ENCODE measurements at regions not wholly inside any gene's neighbourhood (a gene's known extent, or its start where the extent isn't known, plus 50 kb on each side); places are given as distances from the start of the nearest gene placed in this dataset.

DNA sequence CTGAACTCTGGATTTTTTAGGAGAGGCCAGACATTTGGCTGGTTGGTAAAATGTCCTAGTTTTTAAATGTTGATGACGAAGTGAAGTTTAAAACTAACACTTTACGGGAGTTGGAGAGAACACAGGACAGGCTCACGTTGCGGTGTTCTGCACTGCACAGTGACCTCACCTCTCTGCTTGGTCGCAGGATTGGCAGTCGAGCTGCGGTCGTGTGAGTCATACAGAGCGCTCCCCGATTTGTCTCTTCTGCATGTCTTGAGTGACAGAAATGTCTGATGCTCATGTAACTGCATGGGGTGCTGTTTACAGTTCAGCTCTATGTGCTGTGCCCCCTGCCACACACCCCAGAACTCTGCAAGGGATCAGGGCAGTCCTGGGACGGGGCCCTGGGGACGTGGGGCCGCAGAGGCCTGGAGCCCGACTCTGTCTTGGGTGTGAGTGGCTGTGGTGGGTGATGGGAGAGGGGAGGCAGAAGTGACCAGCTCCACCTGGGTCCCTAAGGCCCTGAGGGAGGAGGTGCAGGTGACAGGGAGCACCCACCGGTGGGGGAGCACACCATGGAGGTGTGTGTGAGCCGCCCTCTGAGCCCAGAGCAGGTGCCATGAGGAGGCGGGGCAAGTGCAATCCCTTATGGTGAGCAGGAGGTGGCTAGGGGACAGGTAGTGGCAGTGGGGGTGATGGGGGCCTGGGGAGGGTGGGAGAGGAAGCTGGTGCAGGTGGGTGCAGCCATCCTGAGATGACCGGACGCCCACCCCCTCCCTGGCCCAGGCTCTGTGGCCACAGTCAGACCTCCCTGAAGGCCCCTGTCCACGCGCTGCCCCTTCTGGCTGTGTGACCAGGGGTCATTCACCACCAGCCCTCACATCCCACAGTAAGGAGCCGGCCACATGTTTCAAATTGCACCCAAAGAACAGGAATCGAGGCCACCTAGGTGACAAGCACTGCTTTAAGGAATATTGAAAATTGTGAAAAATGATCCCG is 77.9 kb upstream of the ADRA2C start:
- no peak for DNase-seq (ENCODE audit: low read depth, low spot score)

DNA sequence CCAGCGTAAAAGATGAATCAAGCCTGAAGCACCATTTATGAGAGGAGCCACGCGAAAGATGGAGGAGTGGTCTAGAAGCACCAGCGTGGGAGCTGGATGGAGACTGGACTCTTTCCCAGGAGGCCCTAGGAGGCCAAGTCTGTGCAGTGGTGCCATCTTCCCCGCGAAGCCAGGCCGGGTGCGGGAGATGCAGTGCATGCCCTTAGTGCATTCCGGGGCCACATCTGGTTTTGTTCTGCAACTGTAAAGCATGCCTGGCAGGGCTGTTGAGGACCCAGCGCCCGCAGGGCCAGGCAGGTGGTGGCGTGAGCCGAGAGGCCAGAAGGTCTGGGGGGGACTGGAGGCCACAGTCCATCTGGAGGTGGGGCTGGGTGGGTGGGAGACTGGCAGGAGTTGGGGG is 78.6 kb upstream of the ADRA2C start:
- no peak for DNase-seq (ENCODE audit: low read depth, low spot score)
- H3K4me3 ChIP-seq (ENCODE audit: low read length) = no peak overlapping the region

More for the DNA sequence above, 77.9 kb upstream of the ADRA2C start:
- no peak overlapping the region for H3K4me3 ChIP-seq (ENCODE audit: low read length)

DNA sequence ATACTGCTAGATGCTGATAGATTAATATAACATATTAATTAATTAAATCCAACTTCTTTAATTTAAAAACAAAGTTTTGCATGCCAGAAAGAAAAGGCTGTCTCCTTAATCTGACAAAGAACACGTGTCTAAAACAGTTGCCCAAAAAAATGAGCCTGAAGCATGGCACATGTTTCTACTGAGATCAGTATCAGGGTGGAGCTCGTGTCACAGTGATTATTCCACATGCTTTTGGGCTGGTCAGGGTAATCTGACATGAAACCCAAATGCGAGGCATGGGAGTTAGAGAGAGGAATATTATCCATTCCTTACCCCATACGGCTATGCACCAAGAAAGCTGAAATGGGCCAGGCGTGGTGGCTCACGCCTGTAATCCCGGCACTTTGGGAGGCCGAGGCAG is 79.4 kb upstream of the ADRA2C start:
- no peak for DNase-seq (ENCODE audit: low read depth, low spot score)
- no peak overlapping the region for H3K4me3 ChIP-seq (ENCODE audit: low read length)

DNA sequence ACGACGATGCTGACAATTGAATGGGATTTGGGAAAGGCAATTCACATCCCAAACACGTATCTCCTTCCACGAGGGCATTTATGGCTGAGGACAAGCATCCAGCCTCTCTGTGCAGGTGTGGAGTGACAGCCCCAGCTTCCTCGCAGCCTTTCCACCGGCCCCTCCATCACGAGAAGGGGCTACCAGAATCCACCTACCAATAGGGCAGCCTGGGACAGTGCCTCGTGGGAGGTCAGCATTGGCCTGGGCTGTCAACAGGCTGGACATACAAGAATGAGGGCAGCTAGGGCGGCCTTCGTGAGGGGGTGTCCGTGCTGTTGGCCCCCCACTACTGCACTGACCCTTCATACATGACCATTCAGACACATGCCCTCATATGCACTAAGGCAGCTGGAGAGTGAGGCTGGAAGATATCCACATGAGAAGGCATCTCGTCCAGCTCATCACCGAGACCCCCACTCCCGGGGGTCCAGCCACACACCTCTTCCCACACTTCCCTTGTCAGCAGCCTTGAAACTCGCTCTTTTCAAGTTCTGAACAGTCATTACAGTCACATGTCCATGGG is 81.0 kb upstream of the ADRA2C start:
- no peak overlapping the region for H3K4me3 ChIP-seq (ENCODE audit: low read length)
- DNase-seq (ENCODE audit: low read depth, low spot score) = no peak

DNA sequence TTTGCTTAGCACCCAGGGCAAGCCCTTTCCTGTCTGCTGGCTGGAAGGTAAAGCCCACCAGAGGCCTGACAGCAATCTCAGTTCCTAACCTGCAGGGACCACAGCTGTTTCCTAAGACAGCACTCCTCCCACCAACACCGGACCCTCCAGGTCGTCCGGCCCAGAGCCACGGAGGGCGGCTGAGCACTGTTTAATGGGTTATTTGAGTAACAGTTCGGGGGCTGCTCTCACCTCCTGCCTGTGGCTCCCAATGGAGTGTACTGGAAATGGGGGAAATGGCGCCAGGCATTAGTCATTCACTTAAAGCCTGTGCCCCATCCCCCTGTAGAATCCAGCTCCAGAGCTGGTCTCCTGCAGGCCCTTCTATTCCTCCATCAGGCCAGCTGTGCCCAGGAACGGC is 81.6 kb upstream of the ADRA2C start:
- DNase-seq (ENCODE audit: low read depth, low spot score) = no peak
- no peak overlapping the region for H3K4me3 ChIP-seq (ENCODE audit: low read length)

DNA sequence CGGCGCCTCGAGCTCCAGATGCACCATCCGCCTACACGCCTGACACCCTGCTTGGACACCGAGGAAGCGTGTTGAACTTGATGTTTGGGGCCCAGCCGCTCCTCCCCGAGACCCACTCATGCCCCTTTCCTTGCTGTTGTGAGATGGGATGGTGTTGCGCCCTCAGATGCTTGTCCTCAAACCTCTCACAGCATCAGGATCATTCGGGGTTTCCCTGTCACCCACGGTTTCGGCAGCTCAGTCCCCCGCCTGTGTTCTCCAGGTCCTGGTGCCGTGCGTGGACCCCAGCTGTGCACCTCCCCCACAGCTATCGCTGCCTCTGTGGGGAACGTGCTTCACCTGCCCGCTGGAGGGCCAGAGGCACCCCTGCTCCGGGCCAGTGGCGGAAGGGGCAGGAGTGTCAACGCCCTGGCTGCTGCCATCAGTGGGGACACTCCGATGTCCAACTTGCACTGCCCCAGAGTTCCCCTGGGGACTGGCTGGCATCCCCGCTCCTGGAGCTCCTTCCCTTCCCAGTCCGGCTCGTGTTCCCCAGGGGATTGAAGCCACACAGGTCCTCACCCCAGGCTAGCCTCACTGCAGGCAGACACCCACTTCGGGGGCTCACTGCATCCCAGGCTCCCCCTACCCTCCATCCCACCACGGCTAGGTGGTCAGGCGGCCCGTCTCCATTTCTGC is 82.3 kb upstream of the ADRA2C start:
- no peak overlapping the region for H3K4me3 ChIP-seq (ENCODE audit: low read length)
- DNase-seq (ENCODE audit: low read depth, low spot score) = no peak

DNA sequence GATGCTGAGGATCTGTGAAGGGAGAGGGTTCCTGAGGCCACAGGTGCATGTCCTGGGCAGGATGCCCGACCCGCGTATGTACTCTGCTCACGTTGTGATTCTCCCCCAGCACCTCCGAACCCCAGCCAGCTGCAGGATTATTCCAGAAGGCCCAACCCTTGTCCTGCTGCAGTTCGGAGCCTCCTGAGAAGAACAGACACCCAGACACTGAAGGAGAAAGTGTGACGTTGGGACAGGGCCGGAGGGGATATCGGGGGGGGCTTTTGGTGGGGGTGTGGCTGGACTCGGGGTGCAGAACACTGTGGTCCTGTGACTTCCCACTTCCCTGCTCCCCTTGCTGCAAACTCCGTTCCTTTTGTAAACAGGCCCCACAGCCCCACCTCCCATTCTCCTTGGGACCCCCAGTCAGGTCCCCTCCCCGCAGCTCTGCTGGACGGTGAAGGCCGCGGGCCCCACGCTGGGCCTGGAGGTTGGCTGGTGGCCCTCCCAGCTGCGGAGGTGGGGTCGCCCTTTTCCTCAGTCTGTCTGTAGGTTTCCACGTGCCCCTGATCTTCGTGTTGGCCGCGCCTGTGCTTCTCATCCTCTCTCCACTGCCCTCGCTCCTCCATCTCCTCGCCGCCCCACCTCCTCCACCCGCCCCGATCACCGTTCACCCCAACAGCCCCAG is 83.0 kb upstream of the ADRA2C start:
- no peak overlapping the region for H3K4me3 ChIP-seq (ENCODE audit: low read length)
- no peak for DNase-seq (ENCODE audit: low read depth, low spot score)

DNA sequence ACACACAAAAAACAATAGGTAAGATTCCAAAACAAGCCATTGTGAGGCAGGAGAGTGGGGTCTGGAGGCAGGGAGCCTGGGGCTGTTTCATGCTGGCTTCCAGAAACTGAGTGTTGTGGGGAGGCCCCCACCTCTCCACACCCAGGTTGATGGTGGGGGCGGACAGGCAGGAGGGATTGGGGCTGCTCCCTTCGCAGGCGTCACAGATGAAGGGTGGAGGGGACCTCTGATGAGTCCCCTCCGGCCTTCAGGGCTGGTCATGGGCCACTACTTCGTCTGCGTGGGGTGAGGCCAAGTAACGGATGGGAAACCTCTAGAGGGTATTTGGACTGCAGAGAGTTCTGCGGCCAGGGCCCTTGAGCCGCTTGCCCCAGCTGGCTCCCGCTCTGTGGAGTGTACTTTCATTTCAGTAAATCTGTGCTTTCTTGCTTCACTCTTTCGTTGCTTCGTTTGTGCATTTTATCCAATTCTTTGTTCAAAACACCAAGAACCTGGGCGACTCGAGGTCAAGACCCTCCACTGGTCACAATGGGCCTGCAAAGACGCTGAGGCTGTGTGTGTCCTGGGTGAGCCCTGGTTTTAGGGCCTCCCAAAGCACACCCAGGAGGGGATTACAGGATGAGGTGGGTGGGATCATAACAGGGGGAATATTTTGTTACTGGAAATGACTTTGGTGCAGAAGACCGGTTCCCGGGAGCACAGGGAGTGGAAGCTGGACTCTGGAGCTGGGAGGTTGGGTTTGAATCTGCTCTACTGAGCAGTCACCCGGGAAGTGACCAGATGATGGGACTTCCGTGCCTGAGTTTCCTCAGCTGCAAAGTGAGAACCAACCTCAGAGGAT is 83.7 kb upstream of the ADRA2C start:
- no peak for DNase-seq (ENCODE audit: low read depth, low spot score)
- H3K4me3 ChIP-seq (ENCODE audit: low read length) = no peak overlapping the region

DNA sequence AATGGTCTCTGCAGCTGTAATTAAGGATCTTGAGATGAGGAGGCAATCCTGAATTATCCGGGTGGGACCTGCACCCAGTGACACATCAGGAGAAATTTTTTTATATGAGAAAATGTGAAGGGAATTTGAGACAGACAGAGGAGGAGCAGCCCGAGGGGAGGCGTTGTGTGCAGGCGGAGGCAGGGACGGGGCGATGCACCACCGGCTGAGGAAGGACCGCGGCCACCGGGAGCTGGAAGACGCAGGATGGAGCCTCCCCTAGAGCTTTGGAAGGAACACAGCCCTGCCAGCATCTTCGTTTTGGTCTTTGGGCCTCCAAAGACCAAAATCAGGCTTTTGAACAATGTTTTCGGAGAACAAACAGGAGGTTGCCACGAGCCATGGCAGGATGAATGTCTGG is 85.0 kb upstream of the ADRA2C start:
- no peak for DNase-seq (ENCODE audit: low read depth, low spot score)

DNA sequence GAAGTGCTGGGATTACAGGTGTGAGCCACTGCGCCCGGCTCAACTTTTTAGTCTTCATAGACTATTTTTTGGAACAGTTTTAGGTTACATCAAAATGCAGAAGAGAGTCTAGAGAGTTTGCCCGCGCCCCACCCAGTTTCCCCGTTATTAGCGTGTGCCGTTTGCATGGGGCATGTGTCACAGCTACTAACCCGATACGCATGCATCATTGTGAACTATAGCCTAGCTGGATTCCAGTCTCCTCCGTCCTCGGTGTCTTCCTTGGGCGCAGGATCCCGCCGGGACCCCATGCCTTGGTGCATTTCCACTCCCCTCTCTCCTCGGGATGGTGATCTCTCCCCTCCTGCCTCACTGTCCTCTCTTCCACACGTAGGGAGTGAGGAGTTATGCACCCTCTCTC is 85.5 kb upstream of the ADRA2C start:
- DNase-seq (ENCODE audit: low read depth, low spot score) = no peak

More for the DNA sequence above, 85.0 kb upstream of the ADRA2C start:
- no peak overlapping the region for H3K4me3 ChIP-seq (ENCODE audit: low read length)

DNA sequence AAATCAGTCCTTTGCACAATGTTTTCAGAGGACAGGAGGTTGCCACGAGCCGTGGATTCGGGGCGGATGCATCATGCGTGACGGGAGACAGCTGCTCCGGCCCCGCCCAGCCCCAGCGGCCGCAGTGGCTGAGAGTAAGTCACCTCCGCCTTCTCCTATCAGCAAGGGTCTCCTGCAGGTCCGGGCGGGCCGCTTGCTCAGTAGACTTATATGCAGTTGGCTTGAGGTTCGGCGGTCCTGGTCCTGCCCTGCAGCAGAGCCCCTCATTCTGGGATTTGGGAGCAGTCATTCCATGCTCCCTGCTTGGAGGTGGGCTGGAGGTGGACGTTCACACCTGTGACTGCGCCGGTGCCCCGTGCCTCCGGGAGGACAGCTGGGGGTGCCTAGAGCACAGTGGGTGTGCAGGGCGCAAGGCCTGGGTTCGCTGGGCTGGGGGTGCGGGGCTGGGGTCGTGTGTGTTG is 86.3 kb upstream of the ADRA2C start:
- no peak overlapping the region for H3K4me3 ChIP-seq (ENCODE audit: low read length)
- no peak for DNase-seq (ENCODE audit: low read depth, low spot score)

More for the DNA sequence above, 85.5 kb upstream of the ADRA2C start:
- no peak overlapping the region for H3K4me3 ChIP-seq (ENCODE audit: low read length)

DNA sequence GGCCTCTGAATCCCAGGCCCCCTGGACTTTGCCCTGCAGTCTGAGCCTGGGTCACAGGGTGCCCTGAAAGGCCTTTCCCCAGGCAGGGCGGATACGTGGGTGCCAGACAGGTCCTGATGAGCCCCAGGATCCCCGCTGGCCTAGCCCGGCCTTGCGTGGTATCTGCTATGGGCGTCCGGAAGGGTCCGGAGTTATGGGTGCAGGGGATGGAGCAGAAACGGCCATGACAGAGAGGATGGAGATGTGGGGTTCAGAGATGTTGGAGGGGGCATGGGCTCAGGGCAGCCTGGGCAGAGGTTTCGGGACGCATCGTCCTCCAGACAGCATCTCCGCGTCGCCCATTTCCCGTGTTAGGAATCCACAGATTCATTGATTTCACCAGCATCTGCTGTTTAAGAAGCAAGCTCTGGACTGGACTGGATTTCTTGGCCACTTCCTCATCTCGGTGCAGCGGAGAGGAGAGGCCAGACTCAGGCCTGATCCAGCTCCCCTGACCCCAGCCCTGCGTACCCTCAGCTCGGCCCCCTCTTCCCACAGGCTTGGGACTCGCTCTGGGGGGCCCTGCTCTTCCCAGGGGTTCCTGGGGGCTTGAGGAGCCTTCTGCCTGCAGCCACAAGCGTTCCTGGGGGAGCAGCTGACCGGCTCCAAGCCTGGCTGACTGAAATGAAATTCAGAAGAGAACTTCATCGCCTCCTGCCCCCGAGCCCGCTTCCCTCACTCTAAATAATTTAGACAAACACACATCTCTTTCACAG is 86.9 kb upstream of the ADRA2C start:
- H3K4me3 ChIP-seq (ENCODE audit: low read length) = no peak overlapping the region
- DNase-seq (ENCODE audit: low read depth, low spot score) = no peak

DNA sequence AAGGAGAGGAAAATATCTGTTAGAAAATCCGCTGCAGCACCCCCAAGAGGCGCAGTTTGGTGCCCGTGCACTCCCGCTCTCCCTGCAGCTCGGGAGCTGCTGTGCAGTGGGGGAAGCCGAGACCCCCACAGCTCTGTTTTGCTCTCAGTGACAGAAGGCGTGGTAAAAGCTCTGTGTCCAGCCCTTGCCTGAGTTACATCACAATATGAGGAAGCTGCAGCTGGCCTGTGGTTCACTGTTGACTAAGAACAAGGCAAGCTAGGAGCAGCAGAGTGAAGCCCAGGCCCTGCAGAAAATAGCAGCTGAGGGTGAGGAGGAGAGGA is 88.5 kb upstream of the ADRA2C start:
- no peak for DNase-seq (ENCODE audit: low read depth, low spot score)
- no peak overlapping the region for H3K4me3 ChIP-seq (ENCODE audit: low read length)

DNA sequence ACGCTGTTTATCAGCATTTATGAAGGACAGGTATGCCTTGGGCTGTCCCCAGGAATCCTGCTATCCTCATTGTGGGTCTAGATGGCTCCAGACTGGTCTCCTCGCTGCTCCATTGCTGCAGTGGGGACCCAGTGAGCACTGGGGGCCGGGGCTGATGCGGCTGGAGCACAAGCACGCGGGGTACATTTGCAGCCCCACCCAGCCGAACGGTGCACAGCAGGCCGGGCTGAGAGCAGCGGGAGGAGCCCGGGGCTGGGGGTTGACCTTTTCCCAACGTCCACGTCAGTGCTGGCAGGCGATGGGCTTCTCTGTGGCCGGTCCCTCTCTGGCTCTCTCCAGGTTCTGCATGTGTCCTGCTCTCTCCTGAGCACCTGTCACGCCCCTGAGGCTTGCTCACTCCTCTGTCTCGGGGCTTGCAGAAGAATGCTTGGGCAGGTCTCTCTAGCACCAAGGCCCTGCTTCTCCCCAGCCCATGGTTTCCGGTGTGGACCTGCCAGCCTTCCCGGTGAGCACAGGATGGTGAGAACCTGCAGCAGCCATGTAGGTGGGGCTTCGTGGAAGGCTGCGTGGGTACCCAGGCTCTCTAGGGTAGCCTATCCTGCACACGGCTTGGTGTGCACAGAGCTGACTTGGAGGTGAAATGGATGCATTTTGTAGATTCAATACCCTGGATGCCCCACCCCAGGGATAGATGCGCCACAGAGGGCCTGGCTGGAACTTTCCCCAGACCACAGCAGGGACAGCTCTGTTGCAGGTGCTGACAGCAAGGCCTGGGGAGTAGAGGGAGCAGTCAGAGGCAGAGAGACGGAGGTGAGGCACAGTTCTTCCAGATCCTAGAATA is 89.1 kb upstream of the ADRA2C start:
- DNase-seq (ENCODE audit: low read depth, low spot score) = no peak
- H3K4me3 ChIP-seq (ENCODE audit: low read length) = no peak overlapping the region

DNA sequence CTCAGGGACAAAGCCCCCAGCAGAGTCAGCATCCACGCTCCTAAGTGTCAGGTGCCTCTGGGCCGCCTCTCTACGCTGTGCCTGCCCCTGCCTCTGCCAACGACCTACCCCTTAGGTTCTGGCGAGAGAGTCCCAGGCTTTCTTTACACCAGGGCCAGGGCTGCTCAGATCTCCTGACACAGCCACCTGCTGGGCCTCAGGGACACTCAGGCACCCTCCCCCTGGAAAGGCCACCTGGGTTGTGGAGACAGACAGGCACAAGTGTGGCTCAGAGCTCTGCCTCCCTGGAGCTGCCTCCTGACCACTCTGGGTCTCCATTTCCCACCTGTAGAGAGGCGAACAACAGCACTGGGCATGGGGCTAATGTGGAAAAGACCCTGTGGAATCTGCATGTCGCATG is 90.0 kb upstream of the ADRA2C start:
- H3K4me3 ChIP-seq (ENCODE audit: low read length) = no peak overlapping the region
- no peak for DNase-seq (ENCODE audit: low read depth, low spot score)

DNA sequence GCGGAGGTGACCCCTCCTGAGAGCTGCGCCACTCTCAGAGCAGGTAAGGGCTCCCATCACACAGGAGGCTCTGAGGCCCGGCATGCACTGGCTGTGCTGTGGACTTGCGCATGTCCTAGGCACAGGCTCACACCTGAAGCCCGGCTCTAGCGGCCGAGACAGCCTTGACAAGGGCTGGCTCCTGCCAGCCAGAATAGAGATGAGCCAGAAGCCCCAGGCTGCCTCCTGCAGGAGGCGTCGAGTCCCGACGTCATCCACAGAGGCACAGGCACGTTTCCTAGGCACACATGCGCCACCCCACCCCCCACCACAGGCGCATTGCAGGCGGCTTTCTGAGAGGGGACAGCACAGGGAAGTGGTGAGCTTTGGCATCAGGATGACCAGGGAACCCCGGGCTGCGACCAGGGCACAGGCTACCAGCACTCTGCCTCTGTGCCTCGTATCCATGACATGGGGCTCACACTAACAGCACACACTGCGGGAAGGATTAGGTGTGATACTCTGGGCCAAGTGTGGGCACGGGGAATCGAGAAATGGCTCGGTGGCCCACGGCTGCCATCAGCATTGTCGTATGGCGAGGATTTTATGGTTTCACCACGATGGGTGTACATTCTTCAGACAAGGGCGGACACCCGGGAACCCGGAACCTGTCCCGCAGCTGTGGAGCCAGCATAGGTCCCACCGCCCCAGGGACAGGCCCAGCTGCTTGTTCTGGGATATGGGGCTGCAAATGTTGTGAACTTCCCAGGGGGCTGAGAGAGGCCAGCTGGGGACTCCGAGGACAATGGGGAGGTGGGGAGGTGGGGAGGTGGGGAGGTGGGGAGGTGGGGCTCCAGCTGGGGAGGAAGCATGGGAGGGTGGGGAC is 90.7 kb upstream of the ADRA2C start:
- no peak overlapping the region for H3K4me3 ChIP-seq (ENCODE audit: low read length)
- DNase-seq (ENCODE audit: low read depth, low spot score) = no peak
